K562 (cell line): ENCODE measurements at regions not wholly inside any gene's neighbourhood (a gene's known extent, or its start where the extent isn't known, plus 50 kb on each side); places are given as distances from the start of the nearest gene placed in this dataset.

Experiments used
- CGGBP1 ChIP-seq: fragments of 250-450 bp; sonication (Bioruptor Pico); IDR thresholded peaks from 2 replicates; pipeline ENCODE4 v1.9.0; 2021; ENCODE audit warnings: mild to moderate bottlenecking
- EZH2 ChIP-seq: IDR thresholded peaks from 2 replicates; pipeline ENCODE4 v1.6.1; 2012; ENCODE audit warnings: low read depth, mild to moderate bottlenecking, inconsistent platforms, low read length, borderline replicate concordance
- MLX ChIP-seq, 2 experiments: fragments of 450-650 bp in 1 of 2; sonication (generic) in 1 of 2; formaldehyde crosslinking; conservative IDR thresholded peaks; 2 replicates each; pipeline versions ENCODE4 v1.4.0 to v1.8.1; 2020 to 2022; ENCODE audit warnings: mild to moderate bottlenecking in 1 of 2, missing genetic modification reagents in 1 of 2
- THRA ChIP-seq: fragments of 450-650 bp; IDR thresholded peaks from 2 replicates; pipeline ENCODE4 v1.6.1; 2017; ENCODE audit warnings: mild to moderate bottlenecking, moderate library complexity
- ZBTB5 ChIP-seq: fragments of 450-650 bp; IDR thresholded peaks from 2 replicates; pipeline ENCODE4 v1.6.1; 2017; ENCODE audit warnings: antibody characterized with exemption
- ZNF384 ChIP-seq: IDR thresholded peaks from 2 replicates; pipeline ENCODE4 v1.6.1; 2012; ENCODE audit warnings: low read depth, low read length, improper control_type of control experiment

GRCh38 chr2:193141998-193142397 lies 947.3 kb upstream of the TMEFF2 start:
- TF ChIP-seq MLX (CRISPR knock-in tag; conservative IDR thresholded peaks at IDR 0.05), result no peak
- no peak for TF ChIP-seq ZBTB5
- no peak for TF ChIP-seq EZH2
- TF ChIP-seq THRA, result no peak
- TF ChIP-seq CGGBP1 (CRISPR knock-in tag), result no peak
- TF ChIP-seq ZNF384, result no peak
